ENCODE measurements at regions not wholly inside any gene's neighbourhood (a gene's known extent, or its start where the extent isn't known, plus 50 kb on each side); places are given as distances from the start of the nearest gene placed in this dataset.

DNA sequence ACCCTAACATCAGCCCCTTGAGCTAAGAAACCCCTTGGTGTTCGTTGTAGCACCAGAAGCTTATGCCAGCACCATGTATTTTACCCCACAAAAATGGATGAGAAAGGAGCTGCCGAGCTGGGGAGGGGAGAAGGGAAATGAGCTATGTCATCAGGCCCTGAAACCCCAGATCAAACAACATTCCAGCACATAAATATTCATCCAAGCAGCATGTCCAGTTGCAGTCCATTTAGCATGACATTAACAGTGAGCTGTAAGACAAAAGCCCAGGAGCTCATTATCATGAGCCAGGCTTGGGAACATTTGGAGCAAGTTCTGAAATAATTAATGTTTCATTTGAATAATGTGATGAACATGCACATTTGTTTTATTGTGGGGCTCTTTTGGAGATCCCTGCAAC is 630.1 kb upstream of the TMEM132C start:
- DNase-seq = no peak

DNA sequence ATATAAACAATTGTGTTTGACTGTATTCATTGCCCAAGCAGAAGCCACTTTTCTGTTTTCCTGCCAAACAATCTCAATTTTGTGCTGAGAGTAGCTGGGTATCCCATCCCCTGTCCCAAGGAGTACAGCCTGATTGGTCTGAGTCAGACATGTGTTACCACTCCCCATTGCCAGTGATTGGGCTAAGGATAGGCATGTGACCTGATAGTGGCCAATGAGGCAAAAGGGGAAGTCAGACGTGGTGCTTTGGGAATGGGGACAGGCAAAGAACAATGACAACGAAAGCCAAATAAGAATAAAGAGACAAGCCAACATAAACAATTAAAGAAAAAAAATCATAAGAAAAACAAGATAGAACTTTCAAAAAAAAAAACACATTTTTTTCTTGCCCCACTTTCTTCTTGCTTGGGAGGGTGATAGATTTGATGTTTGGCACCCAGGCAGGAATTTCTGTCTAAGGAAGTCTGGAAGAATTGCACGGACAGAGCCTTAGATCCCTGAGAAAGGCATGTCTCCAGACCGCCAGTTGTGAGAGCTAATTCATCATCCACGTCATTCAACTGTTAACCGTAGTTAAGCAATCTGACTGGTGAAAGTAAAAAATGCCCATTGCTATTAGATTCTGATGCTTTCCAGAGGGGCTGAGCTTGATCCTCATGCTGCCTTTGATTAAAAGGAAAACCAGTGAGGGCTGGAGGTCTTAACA is 626.6 kb upstream of the TMEM132C start:
- DNase-seq = peak; percentile 30

DNA sequence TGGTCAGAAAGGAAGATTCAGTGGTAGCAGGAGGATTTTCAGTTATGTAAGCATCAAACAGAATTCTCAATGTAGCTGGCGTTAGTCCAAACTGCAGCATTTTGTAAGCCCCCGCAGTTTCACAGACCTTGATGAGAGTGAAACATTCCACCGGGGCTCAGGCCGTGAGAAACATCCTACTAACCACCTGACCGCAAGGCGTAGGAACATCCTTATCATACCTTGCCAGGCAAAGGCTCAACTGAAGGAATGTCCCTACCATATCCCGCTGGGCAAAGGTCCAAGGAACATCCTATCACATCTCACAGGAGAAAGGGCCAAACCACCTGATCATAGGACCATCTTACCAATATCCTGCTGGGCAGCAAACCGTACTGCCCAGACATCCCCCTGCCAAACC is 624.8 kb upstream of the TMEM132C start:
- no peak for DNase-seq

DNA sequence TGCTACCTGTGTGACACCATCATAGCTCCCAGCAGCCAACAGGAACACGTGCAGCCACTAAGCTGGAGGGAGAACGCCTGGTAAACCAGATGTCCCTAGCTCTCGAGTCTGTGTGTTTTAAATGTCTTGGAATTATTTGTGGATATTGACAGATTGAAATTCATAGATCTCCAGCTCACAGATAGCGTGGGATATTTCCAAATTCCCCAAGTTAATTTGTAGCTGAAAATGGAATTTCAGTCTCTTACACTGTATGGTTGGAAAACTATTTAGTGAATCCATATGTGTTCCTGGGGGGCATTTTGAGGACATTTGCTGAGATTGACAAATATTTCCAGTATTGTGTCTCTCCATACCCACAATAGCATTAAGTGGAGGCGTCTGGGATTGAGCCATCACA is 618.6 kb upstream of the TMEM132C start:
- DNase-seq = no peak

DNA sequence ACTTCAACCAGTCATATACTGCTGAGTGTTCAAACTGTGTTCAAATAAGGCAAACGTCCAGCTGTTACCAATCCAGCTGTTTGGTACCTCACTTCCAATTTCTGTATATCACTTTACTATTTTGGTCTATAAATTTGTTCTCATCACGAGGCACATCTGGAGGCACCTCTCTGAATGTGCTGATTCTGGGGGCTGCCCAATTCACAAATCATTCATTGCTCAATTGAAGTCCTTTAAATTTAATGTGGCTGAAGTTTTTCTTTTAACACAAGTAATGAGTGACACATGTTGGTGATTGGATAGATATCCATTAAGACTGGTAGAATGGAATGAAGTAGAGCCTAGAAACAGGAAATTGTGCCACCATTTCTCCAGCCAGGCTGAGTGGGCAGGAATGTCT is 617.0 kb upstream of the TMEM132C start:
- DNase-seq = no peak

DNA sequence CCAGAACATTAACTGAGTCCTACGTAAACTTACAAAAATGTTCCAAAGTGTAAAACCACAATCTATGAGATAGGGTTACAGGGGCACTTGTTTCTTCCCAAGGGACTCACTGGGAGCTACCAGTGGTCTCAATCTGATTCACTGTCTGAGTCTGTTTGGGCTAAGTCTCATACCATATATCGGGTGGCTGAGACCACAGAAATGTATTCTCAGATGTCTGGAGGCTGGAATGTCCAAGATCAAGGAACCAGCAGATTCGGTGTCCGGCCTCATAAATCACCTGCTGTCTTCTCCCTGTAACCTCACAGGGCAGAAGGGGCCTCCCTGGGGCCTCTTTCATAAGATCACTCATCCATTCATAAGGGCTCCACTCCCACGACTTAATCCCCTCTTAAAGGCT is 616.3 kb upstream of the TMEM132C start:
- no peak for DNase-seq

DNA sequence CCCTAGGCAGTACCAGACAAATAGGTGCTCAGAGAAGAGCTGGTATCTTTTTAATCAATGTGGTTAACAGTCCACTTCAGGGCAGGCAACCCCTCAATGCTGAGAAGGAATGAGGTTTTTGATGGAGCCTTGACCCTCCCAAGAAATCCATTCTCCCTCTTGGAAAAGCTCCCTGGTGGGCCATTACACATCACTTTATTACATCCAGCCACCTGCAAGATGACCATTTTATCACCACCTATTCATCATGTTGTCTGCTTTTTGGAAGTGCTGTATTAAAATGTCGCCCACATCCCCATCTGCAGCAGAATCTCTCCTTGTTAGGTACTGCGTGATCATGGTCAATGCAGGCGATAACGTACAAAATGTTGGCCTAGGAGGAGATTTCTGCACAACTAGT is 614.7 kb upstream of the TMEM132C start:
- no peak for DNase-seq

DNA sequence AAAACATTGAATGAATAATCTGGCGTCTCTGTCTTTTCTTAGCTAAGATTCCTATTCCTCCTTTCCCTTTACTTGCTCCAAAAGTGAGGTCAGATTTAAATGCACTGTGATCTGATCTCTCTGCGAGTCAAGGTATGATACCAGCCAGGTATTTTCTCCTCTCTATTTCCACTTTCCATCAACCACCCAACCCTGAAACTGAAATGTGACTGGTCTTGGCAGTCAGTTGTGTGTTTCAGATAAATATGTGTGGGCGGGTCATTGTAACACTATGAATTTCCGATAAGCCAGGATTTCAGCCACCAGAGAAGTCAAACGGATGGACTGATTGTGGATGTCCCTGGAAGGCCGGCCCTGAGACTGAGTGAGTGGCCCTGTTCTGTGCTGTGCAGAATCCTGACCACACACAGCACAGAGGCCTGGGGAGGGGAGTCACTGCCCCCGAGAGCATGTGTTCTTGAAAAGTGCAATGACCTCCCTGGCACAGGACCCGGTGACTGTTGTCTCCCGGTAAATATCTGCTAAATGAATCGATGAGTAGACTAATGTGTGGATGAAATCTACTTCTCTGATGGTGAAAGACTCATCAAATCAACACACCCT is 612.5 kb upstream of the TMEM132C start:
- DNase-seq = no peak

DNA sequence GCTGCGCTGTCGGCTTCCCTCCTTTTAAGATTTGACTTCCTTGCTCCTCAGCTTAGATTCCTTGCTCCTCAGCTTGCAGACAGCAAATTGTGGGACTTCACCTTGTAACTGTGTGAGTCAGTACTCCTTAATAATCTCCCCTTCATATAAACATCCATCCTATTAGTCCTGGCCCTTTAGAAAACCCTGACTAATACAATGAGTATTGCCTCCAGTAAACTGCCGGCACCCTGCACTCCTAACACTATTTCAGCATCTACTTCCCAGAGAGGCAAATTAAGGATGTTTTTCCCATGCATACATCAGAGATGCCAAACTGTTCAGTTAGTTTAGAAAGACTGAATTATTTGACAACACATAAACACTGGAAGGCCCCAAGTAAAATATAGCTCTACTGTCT is 611.3 kb upstream of the TMEM132C start:
- no peak for DNase-seq

DNA sequence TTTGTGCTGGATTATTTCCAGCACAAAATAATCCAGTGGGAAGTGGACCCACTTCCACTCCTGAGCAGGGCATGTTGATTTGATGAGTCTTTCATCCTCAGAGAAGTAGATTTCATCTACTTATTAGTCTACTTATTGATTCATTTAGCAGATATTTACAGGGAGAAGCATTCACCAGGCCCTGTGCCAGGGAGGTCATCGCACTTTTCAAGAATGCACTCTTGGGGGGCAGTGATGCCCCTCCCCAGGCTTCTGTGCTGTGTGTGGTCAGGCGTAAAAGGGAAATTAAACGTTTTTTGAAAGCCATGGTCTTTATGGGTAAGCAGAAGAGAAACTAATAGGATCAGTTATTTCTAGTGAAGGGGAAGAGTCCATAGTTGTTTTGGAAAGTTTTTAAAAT is 610.7 kb upstream of the TMEM132C start:
- DNase-seq = no peak

DNA sequence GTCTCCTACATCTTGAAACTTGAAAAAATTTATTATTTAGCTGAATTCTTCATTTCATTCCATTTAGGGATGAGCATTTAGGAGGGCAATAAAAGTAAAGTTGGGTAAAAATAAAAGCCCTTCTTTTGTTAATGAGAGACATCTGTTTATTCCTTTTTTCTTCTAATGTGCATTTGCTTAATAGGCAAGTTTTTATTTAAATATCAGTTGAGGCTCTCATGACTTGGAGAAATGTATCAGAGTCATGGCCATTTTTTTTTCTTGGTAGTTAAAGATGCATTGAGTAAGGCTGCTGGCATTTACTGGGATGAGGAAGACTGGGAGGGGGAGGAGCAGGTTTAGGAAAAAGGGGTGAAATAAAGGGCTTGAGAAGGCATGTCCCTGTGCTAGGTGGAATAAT is 609.9 kb upstream of the TMEM132C start:
- DNase-seq = no peak

DNA sequence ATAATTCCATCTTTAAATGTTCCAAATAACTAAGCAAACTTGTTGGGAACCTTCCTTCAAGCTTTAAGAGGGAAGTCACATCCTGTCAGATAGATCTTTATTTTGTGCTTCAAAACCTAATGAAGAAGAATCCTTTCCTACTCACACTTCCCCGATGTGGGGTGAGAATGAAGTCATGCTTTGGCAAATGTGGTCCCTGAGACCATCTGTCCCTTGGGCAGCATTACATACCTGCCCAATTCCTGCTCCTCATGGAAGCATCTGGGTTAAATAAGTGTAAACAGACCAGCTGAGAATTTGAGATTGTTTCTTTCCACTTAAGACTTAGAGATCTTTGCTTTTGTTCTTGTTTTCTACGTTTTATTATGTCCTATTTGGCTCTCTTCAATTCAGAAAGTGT is 606.0 kb upstream of the TMEM132C start:
- no peak for DNase-seq

DNA sequence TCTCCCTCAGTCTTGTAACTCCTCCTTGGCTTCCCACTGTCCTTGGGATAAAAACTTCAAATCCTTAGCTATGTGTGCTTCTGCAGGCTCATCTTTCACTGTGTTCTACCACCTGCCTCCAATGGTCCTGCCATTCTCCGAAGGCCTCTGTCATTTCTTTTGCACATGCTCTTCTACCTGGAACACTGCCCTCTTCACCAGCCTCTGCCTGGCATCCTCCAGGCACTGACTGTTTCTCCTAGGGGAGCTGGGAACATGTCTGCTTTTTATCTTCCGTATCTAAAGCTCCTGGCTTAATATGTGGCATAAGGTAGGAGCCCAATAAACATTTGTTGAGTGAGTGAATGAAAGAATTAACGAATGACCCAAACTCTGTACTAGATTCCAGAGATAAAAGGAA is 603.3 kb upstream of the TMEM132C start:
- DNase-seq = no peak

DNA sequence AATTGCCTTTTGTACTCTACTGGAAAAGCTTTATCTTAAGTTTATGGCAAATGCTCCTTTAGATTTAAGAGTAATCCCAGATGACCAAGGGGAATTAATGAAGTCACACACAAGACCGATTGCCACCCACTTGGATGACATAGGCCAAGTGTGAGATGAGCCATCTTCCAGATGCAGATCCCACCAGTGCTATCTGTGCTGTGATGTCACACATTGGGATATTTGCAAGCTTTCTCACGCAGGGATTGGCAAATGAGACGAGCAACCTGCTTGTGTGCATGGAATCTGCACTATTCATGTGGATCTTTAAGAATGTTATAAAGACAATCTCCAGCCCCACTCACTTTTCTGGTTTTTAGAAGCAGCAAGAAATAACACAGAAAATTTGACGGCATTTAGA is 602.1 kb upstream of the TMEM132C start:
- DNase-seq = no peak

DNA sequence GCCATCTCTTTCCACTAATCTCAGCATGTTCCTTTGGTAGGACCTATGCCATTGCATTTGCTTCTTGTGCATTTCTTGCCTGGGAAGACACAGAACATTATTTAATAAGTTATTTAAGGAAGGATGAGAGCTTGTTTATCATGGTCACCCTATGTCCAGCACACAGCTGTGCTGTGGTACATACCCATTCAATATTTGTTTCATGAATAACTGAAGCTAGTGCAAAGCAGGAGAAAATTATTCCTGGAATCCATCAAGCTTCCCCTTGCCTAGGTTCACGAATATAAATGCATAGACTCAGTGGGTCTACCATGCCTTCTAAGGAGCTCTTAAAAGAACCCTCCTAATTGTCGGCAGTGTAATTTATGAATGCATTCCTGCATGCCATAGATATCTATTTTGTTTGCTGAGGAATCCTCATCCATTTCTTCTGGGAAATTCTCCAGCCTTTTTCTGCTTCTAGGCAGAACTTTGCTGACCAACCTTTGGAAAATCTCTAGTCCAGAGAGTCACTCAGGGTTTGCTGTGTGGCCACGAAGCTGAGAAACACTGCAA is 599.8 kb upstream of the TMEM132C start:
- DNase-seq = no peak

DNA sequence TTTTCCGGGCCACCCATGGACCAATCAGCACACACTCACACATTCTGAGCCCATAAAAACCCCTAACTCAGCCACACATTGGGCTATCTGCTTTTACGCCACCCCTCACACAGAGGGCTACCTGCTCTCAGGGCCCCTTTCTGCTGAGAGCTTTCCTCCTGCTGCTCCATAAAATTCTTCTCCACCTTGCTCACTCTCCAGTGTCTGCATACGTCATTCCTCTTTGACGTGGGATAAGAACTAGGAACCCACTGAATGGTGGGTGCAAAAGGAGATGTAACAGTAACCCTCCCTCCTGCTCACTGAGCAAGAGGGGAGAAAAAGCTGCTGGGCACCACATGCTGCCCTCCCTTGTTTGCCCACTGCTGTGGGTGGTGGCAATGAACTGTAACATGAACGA is 596.7 kb upstream of the TMEM132C start:
- DNase-seq = no peak

DNA sequence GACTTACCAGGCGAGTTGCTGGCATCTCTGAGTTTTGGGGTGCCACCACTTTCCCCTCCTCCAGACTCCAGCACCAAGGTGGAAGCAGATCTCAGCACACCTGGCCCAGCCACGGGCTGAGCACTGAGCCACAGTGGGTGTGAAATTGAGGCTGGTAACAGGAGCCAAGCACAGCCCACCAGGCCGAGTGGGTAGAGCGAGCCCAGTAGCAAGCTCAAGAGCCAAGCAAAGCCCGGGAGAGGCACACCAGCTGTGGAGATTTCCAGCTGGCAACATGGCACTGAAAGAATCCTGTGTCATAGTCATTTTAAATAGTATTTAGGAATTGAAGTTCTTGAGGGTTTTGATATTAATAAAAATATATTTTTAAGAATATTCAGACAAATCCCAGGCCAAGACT is 596.2 kb upstream of the TMEM132C start:
- DNase-seq = no peak

DNA sequence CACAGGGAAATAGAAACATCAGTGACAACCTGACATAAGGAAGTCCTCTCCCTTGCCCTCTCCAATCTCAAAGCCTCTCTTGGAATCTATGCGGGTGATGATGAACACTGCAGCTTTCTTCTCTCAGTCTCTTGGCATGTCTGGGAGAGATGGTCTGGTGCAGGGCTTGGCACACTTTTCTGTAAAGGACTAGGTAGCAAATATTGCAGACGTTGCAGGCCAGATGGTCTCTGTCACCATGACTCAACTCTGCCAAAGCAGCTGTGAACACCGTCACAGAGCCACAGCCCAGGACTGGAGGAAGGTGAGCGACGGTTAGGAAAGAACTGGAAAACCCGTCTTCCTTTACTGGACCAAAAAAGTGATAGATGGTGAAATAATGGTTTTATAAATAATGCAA is 591.0 kb upstream of the TMEM132C start:
- no peak for DNase-seq

DNA sequence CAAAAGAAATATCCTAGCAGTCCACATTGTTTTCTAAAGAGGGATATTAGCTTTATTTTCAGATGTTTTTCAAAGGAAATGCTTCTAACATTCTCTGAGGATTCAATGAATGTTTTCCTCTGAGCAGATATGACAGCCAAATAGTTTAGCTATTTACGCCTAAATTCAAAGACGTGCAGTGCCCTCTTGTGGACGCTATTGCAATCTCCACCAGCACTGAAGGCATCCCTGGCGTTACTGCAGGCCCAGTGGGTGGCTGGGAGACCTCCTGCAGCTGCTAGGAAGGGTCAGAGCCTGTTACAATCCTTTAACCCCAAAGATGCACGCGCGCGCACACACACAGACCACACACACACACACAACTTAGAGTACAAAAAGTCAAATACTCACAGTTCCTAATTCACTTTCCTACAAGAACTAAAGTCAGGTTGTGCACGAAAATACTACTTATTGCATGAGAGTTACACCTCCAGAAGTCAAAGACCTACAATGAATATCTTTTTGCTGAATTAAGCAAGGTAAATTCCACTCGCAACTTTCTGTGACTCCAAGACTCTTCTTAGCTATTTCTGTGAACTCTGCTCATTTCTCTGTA is 589.3 kb upstream of the TMEM132C start:
- DNase-seq = peak; percentile 80

DNA sequence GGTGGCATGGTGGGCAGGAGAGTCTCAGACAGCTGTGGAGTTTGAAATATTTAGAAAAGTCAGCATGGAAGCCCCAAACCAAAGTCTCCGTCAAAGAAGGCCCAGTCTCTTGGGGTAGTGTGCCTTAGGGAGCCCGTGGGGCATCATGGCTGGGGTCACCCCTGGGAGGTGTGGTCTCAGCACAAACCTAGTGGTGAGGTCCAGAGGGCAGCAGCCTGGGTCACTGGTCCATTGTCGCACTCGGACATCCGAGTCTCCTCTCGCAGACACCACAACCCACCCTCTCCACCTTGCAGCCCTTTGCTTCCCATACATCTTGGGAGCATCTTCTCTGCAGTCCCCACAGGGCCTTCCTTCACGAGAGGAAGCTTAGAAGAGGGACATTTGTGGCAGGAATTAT is 588.0 kb upstream of the TMEM132C start:
- DNase-seq = no peak

DNA sequence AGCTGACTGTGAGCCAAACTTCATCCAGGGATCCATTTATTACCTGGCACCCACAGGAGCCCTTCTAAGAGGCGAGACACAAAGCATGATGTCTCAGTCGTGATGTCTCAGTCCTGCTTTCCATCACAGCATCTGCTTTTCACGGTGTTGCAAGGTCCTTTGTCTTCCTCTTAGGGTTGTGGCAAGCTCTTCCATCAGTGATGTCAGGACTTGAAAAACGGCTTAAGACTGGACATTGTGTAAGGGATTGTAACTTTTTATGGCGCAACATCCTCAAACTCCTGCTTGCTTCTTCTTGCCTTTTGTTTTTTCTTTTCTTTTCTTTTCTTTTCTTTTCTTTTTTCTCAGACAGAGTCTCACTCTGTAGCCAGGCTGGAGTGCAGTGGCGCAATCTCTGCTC is 586.5 kb upstream of the TMEM132C start:
- no peak for DNase-seq

DNA sequence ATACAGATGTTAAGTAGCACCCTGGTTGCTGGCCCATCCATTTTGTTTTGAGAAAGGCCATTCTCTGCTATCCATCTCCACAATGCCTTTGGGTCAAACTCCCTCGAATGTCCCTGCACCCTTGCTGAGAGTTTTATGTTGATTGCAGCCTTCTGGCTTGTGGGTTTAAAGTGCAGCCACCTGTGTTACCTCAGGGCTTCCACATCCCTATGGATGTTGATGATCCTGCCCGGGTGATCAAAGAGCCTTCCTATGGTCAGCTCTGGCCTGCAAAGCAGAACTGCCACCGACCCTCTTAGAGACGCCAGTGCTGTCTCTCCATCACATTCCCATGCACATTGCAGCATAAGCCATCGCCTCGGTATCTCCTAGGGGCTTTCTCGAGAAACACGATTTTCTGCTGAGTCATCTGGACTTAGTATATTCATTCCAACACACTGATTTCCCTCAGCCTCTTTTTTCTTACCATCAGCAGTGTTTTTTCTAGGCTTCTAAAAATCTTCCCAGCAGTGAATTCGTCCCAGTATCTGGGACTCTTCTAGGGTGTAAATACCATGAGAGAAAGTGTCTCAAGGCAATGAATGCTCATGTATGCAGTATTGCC is 585.7 kb upstream of the TMEM132C start:
- DNase-seq = no peak

DNA sequence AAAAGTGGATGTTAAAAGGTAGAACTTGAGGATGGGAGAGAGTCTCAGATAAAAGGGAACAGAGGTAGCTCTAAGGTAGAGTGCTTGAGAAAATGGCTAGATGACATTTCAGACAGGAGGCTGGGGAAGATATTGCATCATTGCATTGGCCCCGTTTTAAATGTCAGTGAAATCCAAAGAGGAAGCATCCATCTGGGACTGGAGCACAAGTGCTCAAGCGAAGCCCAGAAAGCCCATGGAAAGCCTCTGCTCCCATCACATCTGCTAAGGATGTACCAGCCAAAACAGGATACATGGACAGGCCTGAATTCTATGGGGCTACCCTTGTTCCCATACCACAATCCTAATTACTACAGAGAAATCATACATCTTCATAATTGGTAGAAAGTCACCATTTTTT is 581.5 kb upstream of the TMEM132C start:
- DNase-seq = no peak

DNA sequence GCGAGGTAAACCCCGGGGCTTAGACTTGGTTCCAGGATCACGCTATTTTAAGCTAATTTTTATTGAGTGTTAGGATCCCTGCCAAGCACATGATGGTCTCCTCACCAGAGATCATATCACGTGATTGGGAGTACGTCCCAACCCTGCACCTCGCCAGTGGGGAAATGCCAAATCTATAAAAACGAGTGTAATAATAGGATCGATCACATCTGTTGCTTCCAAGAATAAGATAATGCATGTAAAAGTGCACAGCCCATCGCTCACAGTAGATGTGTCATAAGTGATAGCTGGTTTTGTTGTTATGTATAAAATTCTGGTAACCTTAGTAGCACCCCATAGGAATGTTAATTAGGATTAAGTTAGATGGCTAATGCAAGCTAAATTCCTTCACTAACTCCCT is 581.0 kb upstream of the TMEM132C start:
- peak; percentile 40 for DNase-seq
